ENCODE measurements at regions not wholly inside any gene's neighbourhood (a gene's known extent, or its start where the extent isn't known, plus 50 kb on each side); places are given as distances from the start of the nearest gene placed in this dataset.

- H3K36me3 ChIP-seq (ENCODE audit: control insufficient read depth, insufficient read depth, low read length), result no peaks in the 10 kb centered on the region
- H3K4me2 ChIP-seq (ENCODE audit: insufficient read depth, low read length), result no peak overlapping the region
- no peak for DNase-seq (ENCODE audit: extremely low read depth in 1 of 4, low spot score in 3 of 4)
- H2AFZ ChIP-seq (ENCODE audit: low read depth, low read length), result no peak overlapping the region
- 0% methylated on average over 3 of the region's 3 CpGs for WGBS (ENCODE audit: insufficient coverage, low coverage, missing lambda C conversion rate)
- intact Hi-C loops (cut with micrococcal nuclease), result no loop called here
- CTCF ChIA-PET (ENCODE audit: low intra/inter-chr PET ratio), result no interaction called here
- no peak for ATAC-seq
- H3K9me3 ChIP-seq (replicated peaks; ENCODE audit: control insufficient read depth, insufficient read depth, low read depth, low read length), result no peaks in the 10 kb centered on the region
- no peak overlapping the region for H3K4me3 ChIP-seq
- no peaks in the 10 kb centered on the region for H4K20me1 ChIP-seq (replicated peaks; ENCODE audit: control insufficient read depth, insufficient read depth, low read length)
- no peaks in the 10 kb centered on the region for H3K9me1 ChIP-seq (ENCODE audit: control insufficient read depth, insufficient read depth, low read length)
- H3K9ac ChIP-seq (ENCODE audit: insufficient read depth in 1 of 2, low read depth in 2 of 2, low read length in 2 of 2), result no peak overlapping the region
- FAIRE-seq, result no peak
- no peak overlapping the region for H3K27ac ChIP-seq (ENCODE audit: extremely low read depth, low read depth, low read length)
- H3K27me3 ChIP-seq (ENCODE audit: control insufficient read depth in 2 of 2, insufficient read depth in 2 of 2, low read length in 2 of 2), result no peaks in the 10 kb centered on the region
- BruUV-seq (replicated peaks), result no TSS peak
- H3K79me2 ChIP-seq (ENCODE audit: control insufficient read depth, insufficient read depth, low read length), result no peaks in the 10 kb centered on the region
- no peaks in the 10 kb centered on the region for H3K4me1 ChIP-seq (replicated peaks in 1 of 2; ENCODE audit: control insufficient read depth in 2 of 2, insufficient read depth in 2 of 2, low read length in 2 of 2)
- in situ Hi-C loops (cut with MboI), result no loop called here
- POLR2A ChIA-PET, result no interaction called here
- TF ChIP-seq, protein P1, sequence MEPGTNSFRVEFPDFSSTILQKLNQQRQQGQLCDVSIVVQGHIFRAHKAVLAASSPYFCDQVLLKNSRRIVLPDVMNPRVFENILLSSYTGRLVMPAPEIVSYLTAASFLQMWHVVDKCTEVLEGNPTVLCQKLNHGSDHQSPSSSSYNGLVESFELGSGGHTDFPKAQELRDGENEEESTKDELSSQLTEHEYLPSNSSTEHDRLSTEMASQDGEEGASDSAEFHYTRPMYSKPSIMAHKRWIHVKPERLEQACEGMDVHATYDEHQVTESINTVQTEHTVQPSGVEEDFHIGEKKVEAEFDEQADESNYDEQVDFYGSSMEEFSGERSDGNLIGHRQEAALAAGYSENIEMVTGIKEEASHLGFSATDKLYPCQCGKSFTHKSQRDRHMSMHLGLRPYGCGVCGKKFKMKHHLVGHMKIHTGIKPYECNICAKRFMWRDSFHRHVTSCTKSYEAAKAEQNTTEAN (CRISPR knock-in tag; IDR thresholded peaks at IDR 0.05), result no peak
- TF ChIP-seq ZBTB33 (CRISPR knock-in tag; IDR thresholded peaks at IDR 0.05) (no peak), ZNF384 (IDR thresholded peaks at IDR 0.05; ENCODE audit: low read depth, low read length) (no peak), ZNF398 (CRISPR knock-in tag; IDR thresholded peaks at IDR 0.05) (no peak)
- TF ChIP-seq, protein P2, sequence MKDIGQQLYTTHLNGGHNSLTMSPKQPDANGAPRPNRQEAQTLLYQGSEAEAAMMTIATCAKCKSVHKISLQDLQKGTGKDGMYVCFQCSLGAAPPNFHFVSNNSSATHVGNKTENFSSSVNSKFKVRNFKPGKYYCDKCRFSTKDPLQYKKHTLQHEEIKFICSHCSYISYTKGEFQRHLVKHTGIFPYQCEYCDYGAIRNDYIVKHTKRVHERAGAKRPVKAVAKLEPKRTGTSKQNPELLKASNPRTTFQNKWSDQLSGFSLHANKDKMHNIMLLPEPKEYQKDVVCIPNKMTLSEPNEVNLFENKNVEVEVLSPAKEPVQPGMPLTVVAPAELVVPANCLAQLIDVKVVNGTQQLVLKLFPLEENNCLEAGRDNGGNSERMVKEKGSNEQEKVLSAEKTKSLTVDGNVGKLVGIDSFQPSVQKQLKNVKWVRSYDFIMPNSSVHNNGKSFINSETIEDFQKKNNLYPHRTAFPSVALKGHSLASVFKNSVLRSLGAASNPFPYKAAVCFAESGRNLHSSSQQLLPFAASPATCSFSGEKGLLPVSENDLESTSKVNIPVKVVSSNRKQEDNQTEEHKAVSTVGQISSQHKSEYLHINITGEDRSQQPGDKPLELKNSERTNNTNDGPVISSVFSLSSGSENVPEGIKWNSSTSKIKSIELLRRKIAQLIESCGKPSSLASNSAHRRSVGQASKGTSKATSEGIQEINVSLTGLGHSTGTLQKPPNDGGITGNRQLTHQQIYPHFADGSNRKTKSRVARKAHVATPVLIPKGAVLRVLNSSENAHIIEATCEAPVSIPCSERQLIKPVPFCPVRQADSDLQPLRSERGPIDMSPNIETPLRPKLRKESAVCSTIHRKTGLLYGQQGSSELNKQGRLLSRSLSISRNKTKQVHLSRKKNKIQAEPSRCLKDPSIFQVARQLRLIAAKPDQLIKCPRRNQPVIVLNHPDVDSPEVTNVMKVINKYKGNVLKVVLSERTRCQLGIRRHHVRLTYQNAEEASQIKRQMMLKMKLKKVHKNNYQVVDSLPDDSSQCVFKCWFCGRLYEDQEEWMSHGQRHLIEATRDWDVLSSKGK (CRISPR knock-in tag; IDR thresholded peaks at IDR 0.05), result no peak
These were observed 147.5 kb downstream of the SLC16A9 start for GRCh38 chr10:59562126-59562525.
